GM12878 (cell line): ENCODE measurements at regions not wholly inside any gene's neighbourhood (a gene's known extent, or its start where the extent isn't known, plus 50 kb on each side); places are given as distances from the start of the nearest gene placed in this dataset.

Experiments
- ATAC-seq: fragments of 200-7000 bp; cut with Tn5 transposase; 3 replicates; pipeline ENCODE4 v1.9.1; 2020; ENCODE audit warnings: mild to moderate bottlenecking, moderate library complexity
- BruUV-seq: library from RNA; stranded (reverse); fragments of 400-500 nt; replicated peaks from 2 replicates; lab custom pipeline; 2021; lab: Mats Ljungman, UMichigan
- CTCF ChIA-PET: fragments of 300-600 bp; sonication (Branson Sonifier 250); formaldehyde crosslinking; extraction: SDS; loops from one replicate; lab custom pipeline; 2021; ENCODE audit warnings: inconsistent platforms; lab: Yijun Ruan, JAX
- POLR2A ChIA-PET: fragments of 350-600 bp; formaldehyde crosslinking; extraction: SDS; loops from one replicate; lab custom pipeline; 2021; ENCODE audit warnings: inconsistent platforms; lab: Charles Lee
- RAD21 ChIA-PET: fragments of 300-600 bp; sonication (Branson Sonifier 250); formaldehyde crosslinking; loops from one replicate; lab custom pipeline; 2023; ENCODE audit warnings: antibody characterized with exemption; ENCODE audit not compliant: unreplicated experiment; lab: Charles Lee
- SMC1A ChIA-PET: fragments of 300-600 bp; sonication (Branson Sonifier 250); formaldehyde crosslinking; loops from one replicate; lab custom pipeline; 2023; ENCODE audit not compliant: unreplicated experiment, uncharacterized antibody; lab: Charles Lee
- DNase-seq: peaks from one replicate; pipeline ENCODE4 v3.0.0-alpha.2; 2011; ENCODE audit warnings: low read depth, low spot score
- FAIRE-seq: peaks from 3 replicates; lab custom pipeline; 2011; peaks lifted over from hg19 to GRCh38; lab: Jason Lieb, UNC
- H2AFZ ChIP-seq: 2 replicates; pipeline ENCODE4 v1.6.0; 2011; ENCODE audit warnings: low read depth, low read length, control low read depth; ENCODE audit not compliant: control insufficient read depth
- H3K27ac ChIP-seq: 2 replicates; pipeline ENCODE4 v1.5.1; 2011; ENCODE audit warnings: control low read depth; ENCODE audit not compliant: control insufficient read depth, insufficient read depth
- H3K27me3 ChIP-seq, 2 experiments: replicated peaks in 1 of 2; 2 replicates each; pipeline versions ENCODE4 v1.6.0 to v1.6.1; 2011; ENCODE audit warnings: low read length in 1 of 2; ENCODE audit not compliant: control insufficient read depth in 2 of 2, insufficient read depth in 2 of 2
- H3K36me3 ChIP-seq, 2 experiments: 2 replicates each; pipeline ENCODE4 v1.5.1; 2011; ENCODE audit warnings: low read length in 1 of 2; ENCODE audit not compliant: control insufficient read depth in 2 of 2, insufficient read depth in 2 of 2
- H3K4me1 ChIP-seq: 2 replicates; pipeline ENCODE4 v1.6.1; 2011; ENCODE audit warnings: mild to moderate bottlenecking, low read length, moderate library complexity, mixed read lengths; ENCODE audit not compliant: control insufficient read depth, insufficient read depth
- H3K4me2 ChIP-seq: 2 replicates; pipeline ENCODE4 v1.6.0; 2011; ENCODE audit warnings: control low read depth; ENCODE audit not compliant: control insufficient read depth, insufficient read depth
- H3K4me3 ChIP-seq: fragments of 200-600 bp; sonication (generic); 2 replicates; pipeline ENCODE4 v1.5.1; 2016
- H3K79me2 ChIP-seq: 2 replicates; pipeline ENCODE4 v1.6.0; 2011; ENCODE audit warnings: low read length; ENCODE audit not compliant: control insufficient read depth, insufficient read depth
- H3K9ac ChIP-seq: 2 replicates; pipeline ENCODE4 v1.8.0; 2011; ENCODE audit warnings: low read length, control low read depth, mixed read lengths; ENCODE audit not compliant: control insufficient read depth, insufficient read depth
- H3K9me3 ChIP-seq: replicated peaks from 3 replicates; pipeline ENCODE4 v1.5.1; 2011; ENCODE audit warnings: mild to moderate bottlenecking, low read length; ENCODE audit not compliant: control insufficient read depth, insufficient read depth
- H4K20me1 ChIP-seq: 2 replicates; pipeline ENCODE4 v1.6.0; 2011; ENCODE audit not compliant: control insufficient read depth, insufficient read depth
- BMI1 ChIP-seq: fragments of 450-650 bp; IDR thresholded peaks from 2 replicates; pipeline ENCODE4 v1.6.1; 2016; ENCODE audit warnings: mild to moderate bottlenecking, moderate library complexity, borderline replicate concordance
- FOS ChIP-seq: IDR thresholded peaks from 3 replicates; pipeline ENCODE4 v1.6.1; 2011; ENCODE audit warnings: borderline replicate concordance; ENCODE audit not compliant: insufficient read length; ENCODE audit errors: extremely low read depth
- FOXK2 ChIP-seq: fragments of 450-650 bp; IDR thresholded peaks from 2 replicates; pipeline ENCODE4 v1.6.1; 2017; ENCODE audit warnings: mild to moderate bottlenecking, moderate library complexity
- FOXM1 ChIP-seq: IDR thresholded peaks from 2 replicates; pipeline ENCODE4 v1.6.1; 2012; ENCODE audit warnings: low read depth, mild to moderate bottlenecking, inconsistent platforms, low read length, moderate library complexity
- MXI1 ChIP-seq: fragments of 150-350 bp; IDR thresholded peaks from 2 replicates; pipeline ENCODE4 v1.6.1; 2011; ENCODE audit warnings: low read depth, mild to moderate bottlenecking, inconsistent platforms, low read length, improper control_type of control experiment
- SMAD1 ChIP-seq: fragments of 450-650 bp; IDR thresholded peaks from 2 replicates; pipeline ENCODE4 v1.6.1; 2018; ENCODE audit warnings: mild to moderate bottlenecking, low read depth; ENCODE audit not compliant: partially characterized antibody
- SP1 ChIP-seq: IDR thresholded peaks from one replicate; pipeline ENCODE4 v1.6.1; 2011; ENCODE audit warnings: low read depth, low read length
- ZBTB4 ChIP-seq: fragments of 450-650 bp; formaldehyde crosslinking; IDR thresholded peaks from 2 replicates; pipeline ENCODE4 v1.4.0; 2022; ENCODE audit warnings: mild to moderate bottlenecking, moderate library complexity
- ZNF24 ChIP-seq: fragments of 450-650 bp; IDR thresholded peaks from 2 replicates; pipeline ENCODE4 v1.6.1; 2017; ENCODE audit warnings: antibody characterized with exemption, mild to moderate bottlenecking
- ZZZ3 ChIP-seq: IDR thresholded peaks from 2 replicates; pipeline ENCODE4 v1.6.1; 2011; ENCODE audit warnings: low read depth; ENCODE audit not compliant: control insufficient read depth, insufficient read length
- WGBS: methylation state at CpG from one replicate; pipeline ENCODE4 v1.1.6; 2016; ENCODE audit warnings: low lambda C conversion rate; ENCODE audit not compliant: insufficient replicate concordance, insufficient coverage; ENCODE audit errors: missing lambda C conversion rate; 5-methylcytosine and 5-hydroxymethylcytosine counted together
- in situ Hi-C: fragments of 300-500 bp; cut with MboI; formaldehyde crosslinking; loops from 9 replicates; pipeline ENCODE4 v1.14.3; 2018; ENCODE audit warnings: mixed read lengths
- intact Hi-C: fragments of 100-400 bp; cut with micrococcal nuclease; formaldehyde crosslinking; loops from one replicate; pipeline ENCODE4 v1.14.2; 2022; ENCODE audit not compliant: unreplicated experiment

GRCh38 chr11:33551051-33551450, 149.6 kb downstream of the C11orf91 start:
- H3K9ac ChIP-seq, result no peak overlapping the region
- RAD21 ChIA-PET, result no interaction called here
- H3K9me3 ChIP-seq, result no peaks in the 10 kb centered on the region
- CTCF ChIA-PET, result interaction anchor here (0.7 kb wide), 1 partner anchor 9 kb away, joined by 3 read pairs; no protein-coding TSS in a partner anchor
- H3K4me1 ChIP-seq, result no peaks in the 10 kb centered on the region
- in situ Hi-C loops, result no loop called here
- ATAC-seq (no peak), FAIRE-seq (no peak), DNase-seq (no peak)
- no peak overlapping the region for H3K4me2 ChIP-seq
- H3K4me3 ChIP-seq, result no peak overlapping the region
- H3K79me2 ChIP-seq, result no peaks in the 10 kb centered on the region
- no peak overlapping the region for H2AFZ ChIP-seq
- no TSS peak for BruUV-seq
- no peaks in the 10 kb centered on the region for H3K36me3 ChIP-seq
- no peak for TF ChIP-seq FOS
- no peak for TF ChIP-seq SMAD1
- no peak for TF ChIP-seq ZNF24
- TF ChIP-seq MXI1, result no peak
- TF ChIP-seq ZZZ3, result no peak
- TF ChIP-seq SP1, result no peak
- no peak for TF ChIP-seq FOXK2
- no peak for TF ChIP-seq BMI1
- no peak for TF ChIP-seq ZBTB4 (CRISPR knock-in tag)
- TF ChIP-seq FOXM1, result no peak
- intact Hi-C loops, result no loop called here
- H4K20me1 ChIP-seq, result no peaks in the 10 kb centered on the region
- POLR2A ChIA-PET, result no interaction called here
- peaks cover 0 to 2% of the 10 kb centered on the region in 2 experiments; a peak in 1 of 4 replicates for H3K27me3 ChIP-seq
- H3K27ac ChIP-seq, result no peak overlapping the region
- 76% methylated on average over 3 of the region's 3 CpGs for WGBS
- SMC1A ChIA-PET, result interaction anchor here (0.5 kb wide), 1 partner anchor 28 kb away, joined by 3 read pairs; no protein-coding TSS in a partner anchor
